Spleen (tissue), 7 donors: ENCODE measurements at regions not wholly inside any gene's neighbourhood (a gene's known extent, or its start where the extent isn't known, plus 50 kb on each side); places are given as distances from the start of the nearest gene placed in this dataset.

Source experiments
- CTCF ChIP-seq, 11 experiments: fragments of 200-600 bp in 7 of 11; fragments of 450-650 bp in 4 of 11; sonication (generic) in 4 of 11; IDR thresholded peaks in 8 of 11; conservative IDR thresholded peaks in 3 of 11; 1 replicate in 7 of 11; 2 replicates in 4 of 11; pipeline versions ENCODE4 v1.4.0 to v1.8.0; 2016 to 2021; ENCODE audit warnings: antibody characterized with exemption in 11 of 11, inconsistent platforms in 4 of 11, mild to moderate bottlenecking in 1 of 11
- POLR2A ChIP-seq, 3 donors: fragments of 450-650 bp; IDR thresholded peaks; one replicate each; pipeline ENCODE4 v1.5.1; 2017; ENCODE audit warnings: antibody characterized with exemption in 3 of 3, mild to moderate bottlenecking in 1 of 3
- POLR2AphosphoS5 ChIP-seq, 3 donors: sonication (generic); formaldehyde crosslinking; IDR thresholded peaks; one replicate each; pipeline ENCODE4 v1.5.1; 2017; ENCODE audit warnings: antibody characterized with exemption in 3 of 3
- donor health status: DM: no; HTN: no; CAD: no; lungs with moderate emphysema.
- donor health status: DM: no; HTN: no; CAD: no.
- donor health status: DM: no; HTN: no; CAD: no.

DNA sequence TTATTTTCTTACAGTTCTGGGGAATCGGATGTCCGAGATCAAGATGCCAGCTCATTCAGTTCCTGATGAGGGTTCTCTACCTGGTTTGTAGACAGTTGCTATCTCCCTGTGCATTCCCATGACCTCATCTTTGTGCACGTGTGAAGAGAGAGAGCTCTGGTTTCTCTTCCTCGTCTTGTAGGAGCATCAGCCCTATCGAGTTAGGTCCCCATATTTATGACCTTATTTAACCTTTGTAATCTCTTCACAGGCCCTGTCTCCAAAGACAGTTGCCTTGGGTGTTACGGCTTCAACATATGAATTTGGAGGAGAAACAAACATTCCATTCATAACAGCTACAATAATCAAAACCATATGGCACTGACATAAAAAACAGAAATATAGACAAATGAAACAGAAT, 455.3 kb downstream of the HACE1 start:
- no peak for TF ChIP-seq POLR2A (IDR thresholded peaks at IDR 0.05)
- no peak for TF ChIP-seq CTCF (IDR thresholded peaks at IDR 0.05 in 8 of 11, conservative IDR thresholded peaks at IDR 0.05 in 3 of 11)
- TF ChIP-seq POLR2AphosphoS5 (IDR thresholded peaks at IDR 0.05): no peak
